DND-41 (cell line): ENCODE measurements at regions not wholly inside any gene's neighbourhood (a gene's known extent, or its start where the extent isn't known, plus 50 kb on each side); places are given as distances from the start of the nearest gene placed in this dataset.
A peak's percentile ranks its signal among the peaks of the same experiment; 100 is the strongest.

ENCODE experiments used
- ATAC-seq: fragments of 200-7000 bp; cut with Tn5 transposase; 3 replicates; pipeline ENCODE4 v1.9.1; 2021; ENCODE audit warnings: low read depth; ENCODE audit not compliant: insufficient read depth
- DNase-seq: peaks from one replicate; pipeline ENCODE4 v3.0.0-alpha.2; 2020
- H2AFZ ChIP-seq: 2 replicates; pipeline ENCODE4 v1.6.0; 2012; ENCODE audit warnings: low read depth, low read length
- H3K27ac ChIP-seq: 2 replicates; pipeline ENCODE4 v1.5.1; 2012; ENCODE audit warnings: low read length, inconsistent platforms
- H3K27me3 ChIP-seq: fragments of 200-600 bp; sonication (generic); 2 replicates; pipeline ENCODE4 v1.6.0; 2012; ENCODE audit warnings: low read length, mild to moderate bottlenecking, inconsistent platforms; ENCODE audit not compliant: insufficient read depth, poor library complexity
- H3K36me3 ChIP-seq: 2 replicates; pipeline ENCODE4 v1.5.1; 2012; ENCODE audit warnings: low read length, inconsistent platforms; ENCODE audit not compliant: insufficient read depth
- H3K4me1 ChIP-seq: 2 replicates; pipeline ENCODE4 v1.5.1; 2012; ENCODE audit warnings: mild to moderate bottlenecking, low read length; ENCODE audit not compliant: insufficient read depth
- H3K4me2 ChIP-seq: 2 replicates; pipeline ENCODE4 v1.6.0; 2012; ENCODE audit warnings: mild to moderate bottlenecking, moderate library complexity, low read length, inconsistent platforms; ENCODE audit not compliant: insufficient read depth
- H3K4me3 ChIP-seq, 2 experiments: fragments of 200-600 bp in 1 of 2; shearing (Covaris generic) in 1 of 2; 2 replicates each; pipeline ENCODE4 v1.5.1; 2012 to 2016; ENCODE audit warnings: inconsistent platforms in 2 of 2, low read length in 2 of 2, mild to moderate bottlenecking in 2 of 2, low read depth in 1 of 2, moderate library complexity in 1 of 2
- H3K79me2 ChIP-seq: 2 replicates; pipeline ENCODE4 v1.6.0; 2012; ENCODE audit warnings: low read length, inconsistent platforms; ENCODE audit not compliant: insufficient read depth
- H3K9ac ChIP-seq: 2 replicates; pipeline ENCODE4 v1.6.0; 2012; ENCODE audit warnings: low read depth, mild to moderate bottlenecking, inconsistent platforms, low read length, moderate library complexity
- H3K9me3 ChIP-seq: 2 replicates; pipeline ENCODE4 v1.5.1; 2012; ENCODE audit warnings: low read length, moderate library complexity, mild to moderate bottlenecking, inconsistent platforms; ENCODE audit not compliant: insufficient read depth, severe bottlenecking
- H4K20me1 ChIP-seq: 2 replicates; pipeline ENCODE4 v1.6.0; 2012; ENCODE audit warnings: low read length; ENCODE audit not compliant: insufficient read depth
- CTCF ChIP-seq: IDR thresholded peaks from 2 replicates; pipeline ENCODE4 v1.5.1; 2012; ENCODE audit warnings: borderline replicate concordance, low read length, moderate library complexity, mild to moderate bottlenecking; ENCODE audit not compliant: poor library complexity, severe bottlenecking; ENCODE audit errors: extremely low read depth
- EZH2 ChIP-seq: IDR thresholded peaks from 3 replicates; pipeline ENCODE4 v1.6.1; 2012; ENCODE audit warnings: borderline replicate concordance, low read depth, mild to moderate bottlenecking, moderate library complexity, low read length, inconsistent platforms; ENCODE audit not compliant: severe bottlenecking

- Histone ChIP-seq H3K4me2 (no peak overlapping the region), H3K9ac (no peak overlapping the region), H4K20me1 (no peaks in the 10 kb centered on the region), H3K27ac (peak overlapping the region; percentile 57), H3K4me3 (no peak overlapping the region), H3K9me3 (peaks cover 5% of the 10 kb centered on the region), H3K36me3 (no peaks in the 10 kb centered on the region), H2AFZ (peak overlapping the region; percentile 58; the same call in 1 of the 2 replicates), H3K4me1 (peaks cover 30% of the 10 kb centered on the region), H3K79me2 (no peaks in the 10 kb centered on the region), H3K27me3 (no peaks in the 10 kb centered on the region)
- TF ChIP-seq CTCF: no peak
- TF ChIP-seq EZH2: no peak
- ATAC-seq (peak; percentile 20; the same call in 1 of the 3 replicates), DNase-seq (no peak)
These were observed 1169.2 kb downstream of the OTOL1 start for GRCh38 chr3:162665684-162666391.

GRCh38 chr3:162666835-162667234, 1170.2 kb downstream of the OTOL1 start:
- Histone ChIP-seq H3K36me3 (no peaks in the 10 kb centered on the region), H3K9me3 (peaks cover 5% of the 10 kb centered on the region), H3K27ac (peak overlapping the region; percentile 8; the same call in 1 of the 2 replicates), H4K20me1 (no peaks in the 10 kb centered on the region), H2AFZ (no peak overlapping the region), H3K4me3 (no peak overlapping the region), H3K4me2 (no peak overlapping the region), H3K9ac (no peak overlapping the region), H3K27me3 (no peaks in the 10 kb centered on the region), H3K79me2 (no peaks in the 10 kb centered on the region), H3K4me1 (peaks cover 36% of the 10 kb centered on the region)
- TF ChIP-seq CTCF (no peak), EZH2 (no peak)
- DNase-seq: no peak
- no peak for ATAC-seq

- H3K4me3 ChIP-seq: no peak overlapping the region
- TF ChIP-seq CTCF (no peak), EZH2 (no peak)
These were observed 1173.6 kb downstream of the OTOL1 start for GRCh38 chr3:162670181-162670580.

More at GRCh38 chr3:162670181-162670580, 1173.6 kb downstream of the OTOL1 start:
- DNase-seq (peak; percentile 46), ATAC-seq (peak; percentile 64)
- Histone ChIP-seq H3K27me3 (no peaks in the 10 kb centered on the region), H3K9me3 (peaks cover 2% of the 10 kb centered on the region), H3K4me2 (no peak overlapping the region), H3K27ac (peak overlapping the region; percentile 67), H2AFZ (peak overlapping the region; percentile 51), H3K36me3 (no peaks in the 10 kb centered on the region), H3K9ac (no peak overlapping the region; the same call in 1 of the 2 replicates), H4K20me1 (no peaks in the 10 kb centered on the region), H3K4me1 (peaks cover 36% of the 10 kb centered on the region), H3K79me2 (no peaks in the 10 kb centered on the region)
